HEK293T (cell line): ENCODE measurements at regions not wholly inside any gene's neighbourhood (a gene's known extent, or its start where the extent isn't known, plus 50 kb on each side); places are given as distances from the start of the nearest gene placed in this dataset.

Source experiments
- ELF4 ChIP-seq: fragments of 450-650 bp; IDR thresholded peaks from 2 replicates; pipeline ENCODE4 v1.6.1; 2017; ENCODE audit warnings: antibody characterized with exemption
- FOXK2 ChIP-seq: fragments of 450-650 bp; IDR thresholded peaks from 2 replicates; pipeline ENCODE4 v1.6.1; 2016; ENCODE audit warnings: mild to moderate bottlenecking
- FOXM1 ChIP-seq: fragments of 450-650 bp; IDR thresholded peaks from 2 replicates; pipeline ENCODE4 v1.6.1; 2017; ENCODE audit warnings: mild to moderate bottlenecking, borderline replicate concordance
- L3MBTL2 ChIP-seq: fragments of 450-650 bp; conservative IDR thresholded peaks from 2 replicates; pipeline ENCODE4 v1.6.1; 2016; ENCODE audit warnings: mild to moderate bottlenecking
- LEF1 ChIP-seq: fragments of 450-650 bp; IDR thresholded peaks from 2 replicates; pipeline ENCODE4 v1.6.1; 2017; ENCODE audit warnings: mild to moderate bottlenecking, borderline replicate concordance
- NFRKB ChIP-seq: fragments of 450-650 bp; IDR thresholded peaks from 2 replicates; pipeline ENCODE4 v1.6.1; 2016; ENCODE audit warnings: mild to moderate bottlenecking, moderate library complexity
- SP1 ChIP-seq: fragments of 450-650 bp; IDR thresholded peaks from 2 replicates; pipeline ENCODE4 v1.6.1; 2017
- SUZ12 ChIP-seq: fragments of 450-650 bp; IDR thresholded peaks from 2 replicates; pipeline ENCODE4 v1.6.1; 2016; ENCODE audit warnings: mild to moderate bottlenecking
- ZNF384 ChIP-seq: fragments of 450-650 bp; IDR thresholded peaks from 2 replicates; pipeline ENCODE4 v1.6.1; 2016

GRCh38 chr12:116442304-116442703, 116.9 kb upstream of the MAP1LC3B2 start:
- no peak for TF ChIP-seq FOXM1
- TF ChIP-seq SP1, result no peak
- no peak for TF ChIP-seq LEF1
- TF ChIP-seq SUZ12, result no peak
- no peak for TF ChIP-seq FOXK2
- TF ChIP-seq L3MBTL2, result no peak
- no peak for TF ChIP-seq ELF4
- no peak for TF ChIP-seq ZNF384
- TF ChIP-seq NFRKB, result no peak
